Esophagus squamous epithelium (tissue), 5 donors: ENCODE measurements at regions not wholly inside any gene's neighbourhood (a gene's known extent, or its start where the extent isn't known, plus 50 kb on each side); places are given as distances from the start of the nearest gene placed in this dataset.

Experiments
- DNase-seq: peaks from one replicate; lab custom pipeline; 2025; lab: John Stamatoyannopoulos, UW
- H3K27ac ChIP-seq, 4 donors: fragments of 200-600 bp; sonication (generic); one replicate each; pipeline ENCODE4 v1.5.1; 2016 to 2019; ENCODE audit warnings: mild to moderate bottlenecking in 1 of 4
- H3K27me3 ChIP-seq, 4 donors: fragments of 200-600 bp; sonication (generic); 1 replicate in 3 of 4; 2 replicates in 1 of 4; pipeline versions ENCODE4 v1.5.1 to v1.6.0; 2017 to 2021; ENCODE audit warnings: antibody characterized with exemption in 1 of 4
- H3K36me3 ChIP-seq, 3 donors: fragments of 200-600 bp; sonication (generic); one replicate each; pipeline ENCODE4 v1.5.1; 2016 to 2019
- H3K4me1 ChIP-seq, 3 donors: fragments of 200-600 bp; sonication (generic); one replicate each; pipeline ENCODE4 v1.5.1; 2017 to 2019
- H3K4me3 ChIP-seq, 4 donors: fragments of 200-600 bp; sonication (generic); 1 replicate in 3 of 4; 2 replicates in 1 of 4; pipeline ENCODE4 v1.5.1; 2016 to 2019; ENCODE audit warnings: mild to moderate bottlenecking in 2 of 4, moderate library complexity in 1 of 4
- H3K9me3 ChIP-seq, 3 donors: fragments of 200-600 bp; sonication (generic); one replicate each; pipeline ENCODE4 v1.5.1; 2016 to 2019
- POLR2A ChIP-seq, 4 donors: fragments of 450-650 bp; IDR thresholded peaks; one replicate each; pipeline ENCODE4 v1.6.1; 2017; ENCODE audit warnings: antibody characterized with exemption in 4 of 4, mild to moderate bottlenecking in 4 of 4, moderate library complexity in 3 of 4
- WGBS, 2 donors: methylation state at CpG; one replicate each; pipeline ENCODE4 v1.1.5; 2018; 5-methylcytosine and 5-hydroxymethylcytosine counted together
- intact Hi-C: fragments of 100-400 bp; cut with DNase I; formaldehyde crosslinking; loops from one replicate; pipeline ENCODE4 v1.15.0; 2022
- TF ChIP-seq, protein P1 (sequence below), 6 experiments: fragments of 450-650 bp in 4 of 6; fragments of 200-600 bp in 2 of 6; sonication (generic) in 2 of 6; IDR thresholded peaks; one replicate each; pipeline ENCODE4 v1.5.1; 2016 to 2019; ENCODE audit warnings: antibody characterized with exemption in 6 of 6, mild to moderate bottlenecking in 4 of 6, moderate library complexity in 4 of 6
- donor health status: DM: yes; HTN: yes; CAD: no.

DNA sequence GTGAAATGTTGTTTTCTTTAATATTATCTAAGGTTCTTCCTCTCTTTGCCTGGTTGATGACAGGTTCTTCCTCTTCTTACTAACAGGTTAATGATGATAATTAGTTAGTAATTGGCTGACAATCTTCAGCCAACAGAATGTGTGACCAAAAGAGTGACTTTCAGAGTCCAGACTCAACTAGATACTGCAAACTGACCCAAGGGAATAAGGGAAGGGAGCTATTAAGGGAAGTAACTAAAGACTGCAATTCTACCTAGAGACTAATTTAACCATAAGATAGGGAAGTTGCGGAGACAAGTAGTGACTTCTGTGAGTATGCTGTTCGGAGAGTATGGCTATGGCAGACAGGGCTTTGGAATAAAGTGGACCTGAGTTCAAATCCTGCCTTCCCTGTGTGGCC is 127.3 kb upstream of the TACR1 start:
- H3K9me3 ChIP-seq, result no peaks in the 10 kb centered on the region
- TF ChIP-seq, protein P1, sequence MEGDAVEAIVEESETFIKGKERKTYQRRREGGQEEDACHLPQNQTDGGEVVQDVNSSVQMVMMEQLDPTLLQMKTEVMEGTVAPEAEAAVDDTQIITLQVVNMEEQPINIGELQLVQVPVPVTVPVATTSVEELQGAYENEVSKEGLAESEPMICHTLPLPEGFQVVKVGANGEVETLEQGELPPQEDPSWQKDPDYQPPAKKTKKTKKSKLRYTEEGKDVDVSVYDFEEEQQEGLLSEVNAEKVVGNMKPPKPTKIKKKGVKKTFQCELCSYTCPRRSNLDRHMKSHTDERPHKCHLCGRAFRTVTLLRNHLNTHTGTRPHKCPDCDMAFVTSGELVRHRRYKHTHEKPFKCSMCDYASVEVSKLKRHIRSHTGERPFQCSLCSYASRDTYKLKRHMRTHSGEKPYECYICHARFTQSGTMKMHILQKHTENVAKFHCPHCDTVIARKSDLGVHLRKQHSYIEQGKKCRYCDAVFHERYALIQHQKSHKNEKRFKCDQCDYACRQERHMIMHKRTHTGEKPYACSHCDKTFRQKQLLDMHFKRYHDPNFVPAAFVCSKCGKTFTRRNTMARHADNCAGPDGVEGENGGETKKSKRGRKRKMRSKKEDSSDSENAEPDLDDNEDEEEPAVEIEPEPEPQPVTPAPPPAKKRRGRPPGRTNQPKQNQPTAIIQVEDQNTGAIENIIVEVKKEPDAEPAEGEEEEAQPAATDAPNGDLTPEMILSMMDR (IDR thresholded peaks at IDR 0.05), result no peak
- no peak for TF ChIP-seq POLR2A (IDR thresholded peaks at IDR 0.05)
- H3K4me1 ChIP-seq, result no peaks in the 10 kb centered on the region
- intact Hi-C loops, result no loop called here
- WGBS, 2 donors, result 61 to 85% methylated on average over 2 of the region's 2 CpGs
- no peak overlapping the region for H3K4me3 ChIP-seq
- H3K36me3 ChIP-seq, result no peaks in the 10 kb centered on the region
- H3K27me3 ChIP-seq, result no peaks in the 10 kb centered on the region
- DNase-seq, result no peak
- no peak overlapping the region for H3K27ac ChIP-seq

DNA sequence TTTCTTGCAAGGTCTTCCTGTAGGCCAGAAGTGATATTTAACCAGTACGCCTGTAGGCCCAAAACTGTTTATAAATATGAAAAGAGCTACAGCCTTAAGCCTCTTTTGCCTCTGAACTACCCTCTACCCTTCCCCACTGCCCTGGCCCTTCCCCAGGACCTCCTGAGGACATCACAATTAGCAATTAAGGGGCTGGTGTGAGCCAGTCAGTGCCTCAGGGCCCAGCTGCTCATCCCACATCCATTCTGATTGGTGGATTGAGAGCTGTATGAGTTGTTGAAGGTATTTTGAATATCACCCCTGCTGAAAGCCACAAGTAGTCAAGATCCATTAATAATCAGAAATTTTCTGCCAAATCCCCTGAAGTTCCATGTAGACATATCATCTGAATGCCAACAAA is 126.3 kb upstream of the TACR1 start:
- WGBS, 2 donors, result 73 to 92% methylated on average over 1 of the region's 1 CpG
- TF ChIP-seq, protein P1 (IDR thresholded peaks at IDR 0.05), result no peak
- no peak for TF ChIP-seq POLR2A (IDR thresholded peaks at IDR 0.05)
- Histone ChIP-seq H3K27me3 (no peaks in the 10 kb centered on the region), H3K4me3 (no peak overlapping the region), H3K4me1 (no peaks in the 10 kb centered on the region), H3K36me3 (no peaks in the 10 kb centered on the region), H3K9me3 (no peaks in the 10 kb centered on the region), H3K27ac (no peak overlapping the region)
- intact Hi-C loops, result no loop called here
- DNase-seq, result no peak

DNA sequence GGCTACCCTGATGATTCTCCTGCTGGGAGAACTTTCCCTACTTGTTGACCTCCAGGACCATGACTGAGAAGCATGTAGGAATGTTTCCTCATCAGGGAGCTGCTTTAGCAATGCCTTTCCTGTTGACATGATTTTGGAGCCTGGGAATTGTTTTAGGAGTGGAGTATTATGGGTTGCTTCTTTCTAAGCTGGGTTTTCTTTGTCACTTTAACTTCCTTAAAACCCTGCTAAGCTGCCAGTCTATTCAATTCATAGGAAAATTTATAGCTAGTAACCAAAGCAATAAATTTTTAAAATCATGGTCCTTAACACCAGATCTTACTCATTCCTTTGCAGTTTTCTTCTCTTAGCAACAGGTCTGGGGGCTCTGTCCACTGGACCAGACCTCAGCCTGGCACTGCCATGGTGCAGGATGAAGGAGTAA is 125.6 kb upstream of the TACR1 start:
- Histone ChIP-seq H3K4me1 (no peaks in the 10 kb centered on the region), H3K9me3 (no peaks in the 10 kb centered on the region), H3K4me3 (no peak overlapping the region), H3K36me3 (no peaks in the 10 kb centered on the region), H3K27me3 (no peaks in the 10 kb centered on the region), H3K27ac (no peak overlapping the region)
- TF ChIP-seq, protein P1 (IDR thresholded peaks at IDR 0.05), result no peak
- TF ChIP-seq POLR2A (IDR thresholded peaks at IDR 0.05), result no peak
- intact Hi-C loops, result no loop called here
- no peak for DNase-seq

DNA sequence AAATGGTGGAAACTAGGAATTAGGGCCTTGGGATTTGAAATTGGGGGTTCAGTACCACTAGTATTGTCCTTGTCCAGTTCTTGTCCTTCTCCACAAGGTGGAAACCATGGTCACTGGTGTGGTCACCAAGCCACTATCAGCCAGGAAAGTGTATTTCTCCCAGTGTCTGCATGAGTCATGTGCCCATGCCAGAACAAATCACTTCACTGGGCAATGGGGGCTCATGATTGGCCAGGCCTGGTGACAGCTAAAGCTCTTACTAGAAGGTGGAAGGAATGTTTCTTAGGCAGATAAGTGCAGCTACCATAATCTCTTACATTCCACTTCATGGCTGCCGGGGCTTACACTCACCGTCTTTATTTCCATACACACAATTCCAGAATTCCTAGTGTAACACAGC is 124.8 kb upstream of the TACR1 start:
- H3K27me3 ChIP-seq, result no peaks in the 10 kb centered on the region
- DNase-seq, result no peak
- WGBS, 2 donors, result 100% methylated on average over 2 of the region's 2 CpGs
- no peaks in the 10 kb centered on the region for H3K4me1 ChIP-seq
- H3K9me3 ChIP-seq, result no peaks in the 10 kb centered on the region
- intact Hi-C loops, result no loop called here
- no peaks in the 10 kb centered on the region for H3K36me3 ChIP-seq
- H3K4me3 ChIP-seq, result no peak overlapping the region
- TF ChIP-seq, protein P1 (IDR thresholded peaks at IDR 0.05), result no peak
- TF ChIP-seq POLR2A (IDR thresholded peaks at IDR 0.05), result no peak
- no peak overlapping the region for H3K27ac ChIP-seq

DNA sequence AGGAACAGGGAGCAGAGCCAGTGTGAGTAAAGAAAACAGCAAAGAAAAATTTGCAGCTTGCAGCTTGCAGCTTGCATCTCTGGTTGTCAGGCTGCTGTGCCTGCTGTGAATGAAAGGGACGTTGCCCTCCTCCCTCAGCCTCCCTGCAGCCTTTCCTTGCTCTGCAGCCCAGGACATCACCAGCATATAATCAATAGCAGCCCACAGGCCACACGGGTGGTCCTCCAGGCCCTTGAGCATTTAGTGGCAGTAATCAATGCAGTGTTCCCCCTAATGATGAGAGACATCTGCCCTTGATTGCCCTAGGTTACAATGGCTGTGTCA is 122.2 kb upstream of the TACR1 start:
- H3K9me3 ChIP-seq, result no peaks in the 10 kb centered on the region
- intact Hi-C loops, result no loop called here
- no peak for DNase-seq
- no peaks in the 10 kb centered on the region for H3K27me3 ChIP-seq
- 32 to 39% methylated on average over 2 of the region's 2 CpGs for WGBS, 2 donors
- TF ChIP-seq POLR2A (IDR thresholded peaks at IDR 0.05), result no peak
- TF ChIP-seq, protein P1 (IDR thresholded peaks at IDR 0.05), result no peak
- H3K4me1 ChIP-seq, result no peaks in the 10 kb centered on the region
- no peak overlapping the region for H3K27ac ChIP-seq
- H3K36me3 ChIP-seq, result no peaks in the 10 kb centered on the region
- no peak overlapping the region for H3K4me3 ChIP-seq
